ENCODE measurements at regions not wholly inside any gene's neighbourhood (a gene's known extent, or its start where the extent isn't known, plus 50 kb on each side); places are given as distances from the start of the nearest gene placed in this dataset.

DNA sequence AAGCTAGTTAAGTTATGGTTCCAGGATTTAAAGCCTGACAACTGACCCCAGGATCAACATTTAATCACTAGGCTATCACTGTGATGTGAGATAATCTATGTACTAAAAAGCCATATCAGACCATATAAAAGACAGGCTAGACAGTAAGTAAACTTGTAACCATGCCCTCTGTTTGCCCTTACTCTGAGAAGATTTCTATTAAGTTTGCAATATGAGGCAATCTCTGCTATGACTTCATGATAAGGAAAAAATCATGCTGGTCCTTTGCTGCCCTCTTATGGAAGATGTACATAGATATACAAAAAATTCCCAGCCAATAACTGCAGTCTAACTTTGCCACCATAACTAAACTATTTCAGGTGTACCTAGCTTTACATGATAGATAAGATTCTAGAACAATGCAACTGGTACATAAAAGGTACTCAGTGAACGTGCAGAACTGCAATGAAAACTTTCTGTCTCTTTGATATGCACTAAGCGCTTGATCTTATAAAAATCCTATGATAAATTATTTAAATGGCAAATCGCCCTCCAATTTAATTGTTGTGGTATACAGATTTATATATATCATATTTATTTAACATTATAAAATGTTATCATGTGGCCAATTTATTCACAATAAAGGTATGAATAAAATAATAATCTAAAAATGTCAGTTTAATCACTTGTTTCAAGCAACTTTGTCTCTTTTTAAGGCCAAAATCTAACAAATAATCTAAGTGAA, 70.5 kb downstream of the FAM217A start:
- DNase-seq: peak; percentile 29 to 89 (median 75)

DNA sequence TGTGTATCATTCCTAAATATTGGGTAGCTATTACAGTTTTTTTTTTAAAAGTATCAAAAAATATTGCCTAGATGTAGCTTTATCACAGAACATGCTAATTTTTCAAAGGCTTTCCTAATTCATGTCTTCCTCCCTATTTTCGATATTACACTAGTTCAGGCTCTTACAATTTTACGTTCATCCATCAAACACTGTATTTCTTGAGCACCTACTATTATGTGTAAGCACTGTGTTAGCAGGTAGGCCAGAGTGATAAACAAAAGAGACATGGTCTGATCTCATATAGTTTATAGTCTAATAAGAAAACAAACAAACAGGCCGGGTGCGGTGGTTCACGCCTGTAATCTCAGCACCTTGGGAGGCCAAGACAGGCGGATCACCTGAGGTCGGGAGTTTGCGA, 69.5 kb downstream of the FAM217A start:
- DNase-seq: no peak

DNA sequence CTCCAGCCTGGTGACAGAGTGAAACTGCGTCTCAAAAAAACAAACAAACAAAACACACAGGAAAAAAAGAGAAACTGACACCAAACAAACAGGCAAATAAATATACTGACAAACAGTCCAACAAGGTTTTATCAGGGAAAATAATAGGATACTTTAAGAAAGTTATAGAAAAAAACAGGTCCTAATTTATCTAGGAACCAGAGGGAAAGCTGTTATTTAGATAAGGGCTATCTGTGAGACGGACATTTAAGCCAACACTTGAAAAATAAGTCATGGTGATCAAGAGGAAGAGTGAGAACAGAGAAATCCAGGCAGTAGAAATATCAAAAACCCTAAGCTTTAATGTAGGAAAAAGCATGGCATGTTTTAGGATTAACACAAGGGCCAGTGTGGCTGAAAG, 68.9 kb downstream of the FAM217A start:
- DNase-seq: no peak

DNA sequence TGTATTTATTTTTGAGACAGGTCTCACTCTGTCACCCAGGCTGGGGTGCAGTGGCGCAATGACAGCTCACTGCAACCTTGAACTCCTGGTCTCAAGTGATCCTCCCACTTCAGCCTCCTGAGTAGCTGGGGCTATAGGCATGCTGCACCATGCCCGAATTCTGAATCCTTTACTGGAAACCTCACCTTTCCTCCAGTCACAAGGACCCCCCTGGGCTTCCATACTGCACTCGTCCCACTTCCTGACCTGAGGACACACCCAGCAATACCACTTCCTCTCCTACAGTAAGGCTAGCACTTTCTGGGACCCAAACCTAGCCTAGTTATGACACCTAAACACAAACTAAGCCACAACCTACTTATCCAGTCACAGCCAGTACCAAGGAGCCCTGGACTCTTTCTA, 68.2 kb downstream of the FAM217A start:
- DNase-seq: peak in 1 of 4 experiments; percentile 16

DNA sequence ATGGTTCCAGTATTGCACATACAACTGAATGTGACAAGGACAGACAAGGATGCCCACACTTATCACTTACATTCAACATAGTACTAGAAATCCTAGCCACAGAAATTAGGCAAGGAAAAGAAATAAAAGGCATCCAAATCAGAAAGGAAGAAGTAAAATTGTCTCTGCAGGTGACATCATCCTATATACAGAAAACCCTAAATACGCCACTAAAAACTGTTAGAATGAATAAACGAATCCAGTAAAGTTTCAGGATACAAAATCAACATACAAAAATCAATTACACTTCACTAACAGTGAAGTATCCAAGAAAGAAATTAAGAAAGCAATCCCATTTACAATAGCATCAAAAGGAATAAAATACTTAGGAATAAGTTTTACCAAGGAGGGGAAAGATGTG, 66.1 kb downstream of the FAM217A start:
- no peak for DNase-seq

DNA sequence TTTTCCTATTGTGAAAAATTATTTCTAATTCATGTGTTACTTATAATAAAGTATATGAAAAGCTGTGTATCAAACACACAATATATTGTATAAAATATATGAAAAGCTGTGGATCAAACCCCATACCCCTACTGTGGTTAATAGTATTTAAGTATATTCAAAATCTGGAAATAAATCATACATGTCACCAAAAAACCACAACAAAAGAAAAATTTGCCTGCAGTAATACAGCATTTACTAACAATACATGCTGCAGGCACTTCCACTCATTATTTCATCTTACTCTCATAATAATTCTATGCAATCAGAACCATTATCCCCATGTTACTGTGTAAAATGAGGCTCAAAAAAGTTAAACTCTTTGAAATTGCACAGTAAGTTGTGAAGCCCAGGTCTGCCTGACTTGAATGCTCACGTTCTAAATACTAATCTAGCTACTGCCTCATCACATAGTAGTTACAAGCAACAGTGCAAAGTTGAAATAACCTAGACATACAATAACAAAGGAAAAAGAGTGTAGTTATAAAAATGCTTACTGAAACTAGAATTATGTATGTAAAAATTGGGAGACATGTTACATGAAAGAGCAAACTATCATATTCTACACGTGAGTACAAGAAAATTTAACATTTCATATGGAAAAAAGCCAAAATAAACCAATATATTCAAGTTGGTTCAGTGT, 61.7 kb downstream of the FAM217A start:
- DNase-seq: no peak

DNA sequence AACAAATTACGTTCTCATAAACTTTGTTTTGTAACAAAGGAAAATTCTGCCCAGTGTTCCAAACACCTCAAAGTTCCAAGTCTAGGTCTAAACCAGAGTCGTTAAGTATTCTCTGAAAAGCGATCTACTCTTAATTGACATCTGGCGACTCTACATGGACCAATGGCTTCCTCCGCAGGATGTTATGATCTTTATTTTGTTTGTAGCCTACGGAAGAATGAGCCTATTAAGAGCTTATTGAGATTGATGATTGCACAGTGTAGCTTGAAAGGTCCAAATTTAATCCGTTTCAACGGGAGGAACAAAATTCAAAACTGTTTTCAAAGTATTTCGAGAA, 61.1 kb downstream of the FAM217A start:
- peak in 3 of 4 experiments; percentile 21 to 35 (median 30) for DNase-seq

DNA sequence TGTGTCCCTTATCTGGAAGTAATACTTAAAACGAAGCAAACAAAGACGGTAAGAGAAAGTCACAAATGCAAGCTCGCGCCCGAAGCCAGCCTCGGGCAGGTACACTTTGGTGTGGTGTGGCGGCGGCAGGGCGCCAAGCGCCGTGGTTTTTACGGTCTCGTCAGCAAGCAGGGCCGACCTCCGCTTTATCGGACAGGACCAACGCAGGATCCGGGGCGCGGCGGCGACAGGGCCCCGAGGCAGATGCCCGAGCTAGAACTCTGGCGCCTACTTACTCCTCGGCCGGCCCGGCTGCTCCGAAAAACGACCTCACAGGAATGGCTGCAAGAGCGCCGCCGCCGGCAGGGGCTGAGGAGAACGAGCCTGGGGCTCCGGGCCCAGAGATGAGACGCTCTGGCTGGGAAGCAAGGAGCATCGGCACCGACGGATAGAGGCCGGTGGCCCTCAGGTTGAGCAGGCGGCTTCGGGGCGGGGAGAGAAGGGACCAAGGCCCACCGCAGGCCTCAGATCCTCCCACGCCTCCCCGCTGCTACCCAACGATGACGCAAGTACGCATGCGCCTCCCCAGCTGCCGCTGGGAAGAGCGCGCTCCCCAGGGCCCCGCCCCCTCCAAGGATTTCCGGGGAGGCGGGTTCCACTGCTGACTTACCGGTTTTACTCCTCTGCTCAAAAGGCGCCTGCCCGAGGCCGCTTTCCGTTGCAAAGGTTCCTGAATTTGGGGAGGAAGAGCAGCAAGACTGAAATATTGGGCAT, 60.6 kb downstream of the FAM217A start:
- peak; percentile 99 for DNase-seq

Measured in suppressor macrophage (primary cell).